GM12878 (cell line): ENCODE measurements at regions not wholly inside any gene's neighbourhood (a gene's known extent, or its start where the extent isn't known, plus 50 kb on each side); places are given as distances from the start of the nearest gene placed in this dataset.

Source experiments
- ATAC-seq: fragments of 200-7000 bp; cut with Tn5 transposase; 3 replicates; pipeline ENCODE4 v1.9.1; 2020; ENCODE audit warnings: mild to moderate bottlenecking, moderate library complexity
- BruUV-seq: library from RNA; stranded (reverse); fragments of 400-500 nt; replicated peaks from 2 replicates; lab custom pipeline; 2021; lab: Mats Ljungman, UMichigan
- CTCF ChIA-PET: fragments of 300-600 bp; sonication (Branson Sonifier 250); formaldehyde crosslinking; extraction: SDS; loops from one replicate; lab custom pipeline; 2021; ENCODE audit warnings: inconsistent platforms; lab: Yijun Ruan, JAX
- POLR2A ChIA-PET: fragments of 350-600 bp; formaldehyde crosslinking; extraction: SDS; loops from one replicate; lab custom pipeline; 2021; ENCODE audit warnings: inconsistent platforms; lab: Charles Lee
- RAD21 ChIA-PET: fragments of 300-600 bp; sonication (Branson Sonifier 250); formaldehyde crosslinking; loops from one replicate; lab custom pipeline; 2023; ENCODE audit warnings: antibody characterized with exemption; ENCODE audit not compliant: unreplicated experiment; lab: Charles Lee
- SMC1A ChIA-PET: fragments of 300-600 bp; sonication (Branson Sonifier 250); formaldehyde crosslinking; loops from one replicate; lab custom pipeline; 2023; ENCODE audit not compliant: unreplicated experiment, uncharacterized antibody; lab: Charles Lee
- DNase-seq: peaks from one replicate; pipeline ENCODE4 v3.0.0-alpha.2; 2011; ENCODE audit warnings: low read depth, low spot score
- FAIRE-seq: peaks from 3 replicates; lab custom pipeline; 2011; peaks lifted over from hg19 to GRCh38; lab: Jason Lieb, UNC
- H2AFZ ChIP-seq: 2 replicates; pipeline ENCODE4 v1.6.0; 2011; ENCODE audit warnings: low read depth, low read length, control low read depth; ENCODE audit not compliant: control insufficient read depth
- H3K27ac ChIP-seq: 2 replicates; pipeline ENCODE4 v1.5.1; 2011; ENCODE audit warnings: control low read depth; ENCODE audit not compliant: control insufficient read depth, insufficient read depth
- H3K27me3 ChIP-seq, 2 experiments: replicated peaks in 1 of 2; 2 replicates each; pipeline versions ENCODE4 v1.6.0 to v1.6.1; 2011; ENCODE audit warnings: low read length in 1 of 2; ENCODE audit not compliant: control insufficient read depth in 2 of 2, insufficient read depth in 2 of 2
- H3K36me3 ChIP-seq, 2 experiments: 2 replicates each; pipeline ENCODE4 v1.5.1; 2011; ENCODE audit warnings: low read length in 1 of 2; ENCODE audit not compliant: control insufficient read depth in 2 of 2, insufficient read depth in 2 of 2
- H3K4me1 ChIP-seq: 2 replicates; pipeline ENCODE4 v1.6.1; 2011; ENCODE audit warnings: mild to moderate bottlenecking, low read length, moderate library complexity, mixed read lengths; ENCODE audit not compliant: control insufficient read depth, insufficient read depth
- H3K4me2 ChIP-seq: 2 replicates; pipeline ENCODE4 v1.6.0; 2011; ENCODE audit warnings: control low read depth; ENCODE audit not compliant: control insufficient read depth, insufficient read depth
- H3K4me3 ChIP-seq: fragments of 200-600 bp; sonication (generic); 2 replicates; pipeline ENCODE4 v1.5.1; 2016
- H3K79me2 ChIP-seq: 2 replicates; pipeline ENCODE4 v1.6.0; 2011; ENCODE audit warnings: low read length; ENCODE audit not compliant: control insufficient read depth, insufficient read depth
- H3K9ac ChIP-seq: 2 replicates; pipeline ENCODE4 v1.8.0; 2011; ENCODE audit warnings: low read length, control low read depth, mixed read lengths; ENCODE audit not compliant: control insufficient read depth, insufficient read depth
- H3K9me3 ChIP-seq: replicated peaks from 3 replicates; pipeline ENCODE4 v1.5.1; 2011; ENCODE audit warnings: mild to moderate bottlenecking, low read length; ENCODE audit not compliant: control insufficient read depth, insufficient read depth
- H4K20me1 ChIP-seq: 2 replicates; pipeline ENCODE4 v1.6.0; 2011; ENCODE audit not compliant: control insufficient read depth, insufficient read depth
- BMI1 ChIP-seq: fragments of 450-650 bp; IDR thresholded peaks from 2 replicates; pipeline ENCODE4 v1.6.1; 2016; ENCODE audit warnings: mild to moderate bottlenecking, moderate library complexity, borderline replicate concordance
- CREM ChIP-seq: IDR thresholded peaks from 2 replicates; pipeline ENCODE4 v1.6.1; 2014; ENCODE audit warnings: antibody characterized with exemption, low read depth
- E2F8 ChIP-seq: fragments of 450-650 bp; IDR thresholded peaks from 2 replicates; pipeline ENCODE4 v1.6.1; 2018; ENCODE audit warnings: mild to moderate bottlenecking, low read depth, moderate library complexity; ENCODE audit not compliant: partially characterized antibody
- HDAC6 ChIP-seq: fragments of 200-600 bp; sonication (generic); IDR thresholded peaks from one replicate; pipeline ENCODE4 v1.8.0; 2017; ENCODE audit warnings: antibody characterized with exemption; ENCODE audit not compliant: unreplicated experiment
- IRF4 ChIP-seq: IDR thresholded peaks from 2 replicates; pipeline ENCODE4 v1.6.1; 2011; ENCODE audit warnings: low read depth, low read length
- IRF5 ChIP-seq: fragments of 450-650 bp; IDR thresholded peaks from 2 replicates; pipeline ENCODE4 v1.6.1; 2017; ENCODE audit warnings: borderline replicate concordance
- KDM1A ChIP-seq: fragments of 200-600 bp; sonication (generic); IDR thresholded peaks from 2 replicates; pipeline ENCODE4 v1.6.1; 2016; ENCODE audit warnings: borderline replicate concordance
- MTA3 ChIP-seq: IDR thresholded peaks from 2 replicates; pipeline ENCODE4 v1.6.1; 2012; ENCODE audit warnings: low read length, inconsistent platforms, borderline replicate concordance
- SMAD5 ChIP-seq: IDR thresholded peaks from 2 replicates; pipeline ENCODE4 v1.6.1; 2016; ENCODE audit warnings: antibody characterized with exemption, low read depth
- SMC3 ChIP-seq: IDR thresholded peaks from 2 replicates; pipeline ENCODE4 v1.6.1; 2011; ENCODE audit warnings: low read length, improper control_type of control experiment, borderline replicate concordance
- SREBF1 ChIP-seq: IDR thresholded peaks from 2 replicates; pipeline ENCODE4 v1.6.1; 2012; ENCODE audit warnings: mild to moderate bottlenecking, low read length
- SUZ12 ChIP-seq: fragments of 200-600 bp; sonication (generic); IDR thresholded peaks from one replicate; pipeline ENCODE4 v1.6.1; 2018; ENCODE audit warnings: antibody characterized with exemption, mild to moderate bottlenecking; ENCODE audit not compliant: unreplicated experiment
- ZBED1 ChIP-seq: IDR thresholded peaks from 2 replicates; pipeline ENCODE4 v1.6.1; 2016; ENCODE audit warnings: borderline replicate concordance
- ZNF207 ChIP-seq: fragments of 450-650 bp; IDR thresholded peaks from 2 replicates; pipeline ENCODE4 v1.6.1; 2014; ENCODE audit warnings: antibody characterized with exemption, mild to moderate bottlenecking, borderline replicate concordance
- ZNF217 ChIP-seq: fragments of 450-650 bp; IDR thresholded peaks from 2 replicates; pipeline ENCODE4 v1.6.1; 2017; ENCODE audit warnings: antibody characterized with exemption, mild to moderate bottlenecking
- WGBS: methylation state at CpG from one replicate; pipeline ENCODE4 v1.1.6; 2016; ENCODE audit warnings: low lambda C conversion rate; ENCODE audit not compliant: insufficient replicate concordance, insufficient coverage; ENCODE audit errors: missing lambda C conversion rate; 5-methylcytosine and 5-hydroxymethylcytosine counted together
- in situ Hi-C: fragments of 300-500 bp; cut with MboI; formaldehyde crosslinking; loops from 9 replicates; pipeline ENCODE4 v1.14.3; 2018; ENCODE audit warnings: mixed read lengths
- intact Hi-C: fragments of 100-400 bp; cut with micrococcal nuclease; formaldehyde crosslinking; loops from one replicate; pipeline ENCODE4 v1.14.2; 2022; ENCODE audit not compliant: unreplicated experiment
- TF ChIP-seq, protein P1 (sequence below): fragments of 450-650 bp; IDR thresholded peaks from 2 replicates; pipeline ENCODE4 v1.6.1; 2016; ENCODE audit warnings: mild to moderate bottlenecking

DNA sequence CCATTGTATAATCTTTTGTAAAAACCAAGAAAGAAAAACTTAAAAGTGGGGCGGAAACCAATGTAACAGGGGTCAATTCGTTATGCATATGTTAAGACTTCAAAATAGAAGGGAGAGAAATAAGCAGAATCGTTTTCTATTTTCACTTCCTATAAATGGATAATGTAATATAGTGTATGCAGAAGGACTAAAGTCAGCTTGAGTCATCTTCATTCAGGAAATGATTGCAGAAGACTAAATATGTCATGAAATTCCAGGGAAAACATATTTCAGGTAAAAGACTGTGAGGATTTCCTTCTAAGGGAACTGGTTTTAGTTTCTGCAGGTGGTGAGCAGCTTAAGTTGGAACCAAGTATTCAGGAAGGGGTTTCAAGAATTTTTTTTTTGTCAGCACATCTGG, 753.3 kb downstream of the IRX1 start:
- TF ChIP-seq IRF4: no peak
- no peak for TF ChIP-seq KDM1A
- no peak for TF ChIP-seq ZBED1
- no peak for TF ChIP-seq BMI1
- no peak for TF ChIP-seq CREM
- TF ChIP-seq ZNF207: no peak
- TF ChIP-seq ZNF217: no peak
- no peak for TF ChIP-seq SUZ12
- no peak for TF ChIP-seq E2F8
- no peak for TF ChIP-seq MTA3
- no peak for TF ChIP-seq IRF5
- no peak for TF ChIP-seq HDAC6
- TF ChIP-seq SMC3: no peak
- TF ChIP-seq, protein P1, sequence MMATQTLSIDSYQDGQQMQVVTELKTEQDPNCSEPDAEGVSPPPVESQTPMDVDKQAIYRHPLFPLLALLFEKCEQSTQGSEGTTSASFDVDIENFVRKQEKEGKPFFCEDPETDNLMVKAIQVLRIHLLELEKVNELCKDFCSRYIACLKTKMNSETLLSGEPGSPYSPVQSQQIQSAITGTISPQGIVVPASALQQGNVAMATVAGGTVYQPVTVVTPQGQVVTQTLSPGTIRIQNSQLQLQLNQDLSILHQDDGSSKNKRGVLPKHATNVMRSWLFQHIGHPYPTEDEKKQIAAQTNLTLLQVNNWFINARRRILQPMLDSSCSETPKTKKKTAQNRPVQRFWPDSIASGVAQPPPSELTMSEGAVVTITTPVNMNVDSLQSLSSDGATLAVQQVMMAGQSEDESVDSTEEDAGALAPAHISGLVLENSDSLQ: no peak
- no peak for TF ChIP-seq SMAD5
- TF ChIP-seq SREBF1: no peak
- in situ Hi-C loops: no loop called here

More for the DNA sequence above, 753.3 kb downstream of the IRX1 start:
- H3K4me3 ChIP-seq: no peak overlapping the region
- H4K20me1 ChIP-seq: no peaks in the 10 kb centered on the region
- ChIA-PET SMC1A (no interaction called here), CTCF (no interaction called here), POLR2A (no interaction called here), RAD21 (no interaction called here)
- no peaks in the 10 kb centered on the region for H3K36me3 ChIP-seq
- BruUV-seq: no TSS peak
- intact Hi-C loops: no loop called here
- no peak overlapping the region for H2AFZ ChIP-seq
- no peaks in the 10 kb centered on the region for H3K4me1 ChIP-seq
- H3K27me3 ChIP-seq: no peaks in the 10 kb centered on the region
- no peak overlapping the region for H3K4me2 ChIP-seq
- no peak overlapping the region for H3K27ac ChIP-seq
- H3K9ac ChIP-seq: no peak overlapping the region
- no peaks in the 10 kb centered on the region for H3K79me2 ChIP-seq
- WGBS: 2% methylated on average over 3 of the region's 3 CpGs
- DNase-seq (no peak), FAIRE-seq (no peak), ATAC-seq (no peak)
- H3K9me3 ChIP-seq: no peaks in the 10 kb centered on the region
